ENCODE measurements at regions not wholly inside any gene's neighbourhood (a gene's known extent, or its start where the extent isn't known, plus 50 kb on each side); places are given as distances from the start of the nearest gene placed in this dataset.

DNA sequence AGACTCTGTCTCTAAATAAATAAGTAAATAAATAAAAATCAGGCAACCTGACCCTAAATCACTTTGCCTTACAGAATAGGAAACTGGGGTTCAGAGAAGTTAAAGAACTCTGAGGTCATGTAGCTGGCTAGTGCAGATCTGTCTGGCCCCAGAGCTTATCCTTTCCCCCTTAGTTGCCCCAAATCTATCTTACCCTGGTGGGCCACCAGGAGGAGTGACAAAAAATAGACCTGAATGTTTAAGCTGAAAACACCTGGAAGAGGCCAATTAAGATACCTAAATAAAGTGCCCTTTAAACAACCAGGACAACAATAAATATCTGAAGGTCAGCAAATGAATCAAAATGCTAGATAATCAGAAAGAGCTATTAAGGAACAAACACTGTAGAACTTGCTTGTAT is 59.7 kb downstream of the TEX35 start:
- TF ChIP-seq EZH2 (IDR thresholded peaks at IDR 0.05; ENCODE audit: borderline replicate concordance, low read length) = no peak
- TF ChIP-seq, protein P1, sequence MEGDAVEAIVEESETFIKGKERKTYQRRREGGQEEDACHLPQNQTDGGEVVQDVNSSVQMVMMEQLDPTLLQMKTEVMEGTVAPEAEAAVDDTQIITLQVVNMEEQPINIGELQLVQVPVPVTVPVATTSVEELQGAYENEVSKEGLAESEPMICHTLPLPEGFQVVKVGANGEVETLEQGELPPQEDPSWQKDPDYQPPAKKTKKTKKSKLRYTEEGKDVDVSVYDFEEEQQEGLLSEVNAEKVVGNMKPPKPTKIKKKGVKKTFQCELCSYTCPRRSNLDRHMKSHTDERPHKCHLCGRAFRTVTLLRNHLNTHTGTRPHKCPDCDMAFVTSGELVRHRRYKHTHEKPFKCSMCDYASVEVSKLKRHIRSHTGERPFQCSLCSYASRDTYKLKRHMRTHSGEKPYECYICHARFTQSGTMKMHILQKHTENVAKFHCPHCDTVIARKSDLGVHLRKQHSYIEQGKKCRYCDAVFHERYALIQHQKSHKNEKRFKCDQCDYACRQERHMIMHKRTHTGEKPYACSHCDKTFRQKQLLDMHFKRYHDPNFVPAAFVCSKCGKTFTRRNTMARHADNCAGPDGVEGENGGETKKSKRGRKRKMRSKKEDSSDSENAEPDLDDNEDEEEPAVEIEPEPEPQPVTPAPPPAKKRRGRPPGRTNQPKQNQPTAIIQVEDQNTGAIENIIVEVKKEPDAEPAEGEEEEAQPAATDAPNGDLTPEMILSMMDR (IDR thresholded peaks at IDR 0.05; ENCODE audit: low read length) = peak; percentile 39; the same call in 1 of the 2 replicates
